ENCODE measurements at regions not wholly inside any gene's neighbourhood (a gene's known extent, or its start where the extent isn't known, plus 50 kb on each side); places are given as distances from the start of the nearest gene placed in this dataset.

DNA sequence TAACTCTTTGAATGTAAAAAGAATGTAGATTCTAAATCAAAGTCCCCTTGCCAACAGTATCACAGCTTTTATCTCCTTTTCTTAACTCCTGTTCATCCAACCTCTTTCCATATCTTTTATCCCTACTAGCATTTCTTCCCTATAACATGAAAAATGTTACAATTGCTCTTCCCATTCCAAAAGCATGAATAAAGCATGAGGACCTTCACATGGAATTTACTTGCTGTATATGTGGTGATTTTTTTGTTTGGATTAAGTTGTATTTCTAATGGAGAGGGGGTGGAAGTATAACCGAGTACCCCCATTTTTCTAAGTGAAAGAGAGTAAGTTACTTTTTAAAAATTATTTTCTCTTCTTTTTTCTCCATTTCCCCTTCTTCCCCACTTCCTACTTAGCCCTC lies 94.9 kb upstream of the RBBP8 start:
- DNase-seq (ENCODE audit: extremely low read depth in 1 of 2, low read depth in 1 of 2) = no peak

DNA sequence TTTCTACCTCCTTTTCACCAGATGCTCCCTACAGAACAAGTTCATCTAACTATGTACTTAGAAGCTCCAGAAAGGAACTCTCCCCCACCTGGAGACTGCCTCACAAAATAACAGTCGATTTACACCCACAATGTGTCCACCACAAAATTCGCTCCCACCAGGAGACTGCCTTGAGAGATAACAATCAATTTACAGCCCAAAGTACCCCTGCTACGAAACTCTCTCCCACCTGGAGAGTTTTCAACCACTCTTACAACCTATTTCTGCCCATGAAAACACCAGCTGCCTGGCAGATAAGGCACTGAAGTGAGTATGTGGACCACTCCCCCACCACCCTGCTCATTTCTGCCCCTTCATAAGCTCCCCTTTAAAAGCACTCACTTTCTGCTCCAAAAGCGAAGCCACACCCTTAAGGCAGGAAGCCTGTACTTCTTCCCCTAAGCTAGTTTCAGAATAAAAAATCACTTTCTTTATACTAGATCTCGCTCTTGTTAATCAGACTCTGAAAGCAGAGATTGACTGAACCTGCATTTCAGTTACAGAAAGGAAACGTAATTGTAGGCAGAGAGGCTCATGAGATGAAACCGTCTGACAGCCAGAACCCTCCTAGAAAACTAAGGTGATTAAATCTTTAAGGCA lies 94.4 kb upstream of the RBBP8 start:
- no peak for DNase-seq (ENCODE audit: extremely low read depth in 1 of 2, low read depth in 1 of 2)

DNA sequence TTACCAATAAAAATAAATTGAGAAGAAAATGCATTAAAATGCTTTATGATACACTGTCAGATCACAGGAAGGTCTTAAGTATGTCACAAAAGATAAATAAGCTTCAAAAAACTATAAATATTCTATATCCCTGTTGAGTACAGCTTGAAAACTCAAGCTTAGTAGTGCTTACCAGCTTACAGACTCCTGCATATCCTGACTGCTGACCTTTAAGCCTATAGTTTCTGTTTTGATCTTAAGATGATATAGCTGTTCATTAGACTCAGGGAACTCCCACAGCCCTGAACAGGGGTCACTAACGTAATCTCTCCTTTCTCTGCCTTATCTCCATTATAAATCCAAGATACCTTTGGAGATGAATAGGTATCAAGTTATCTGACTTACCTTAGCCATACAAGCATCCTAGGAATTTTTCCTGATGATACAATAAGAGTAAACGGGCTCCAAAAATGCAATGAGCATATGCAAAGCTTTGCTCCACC lies 93.7 kb upstream of the RBBP8 start:
- no peak for DNase-seq (ENCODE audit: extremely low read depth in 1 of 2, low read depth in 1 of 2)

DNA sequence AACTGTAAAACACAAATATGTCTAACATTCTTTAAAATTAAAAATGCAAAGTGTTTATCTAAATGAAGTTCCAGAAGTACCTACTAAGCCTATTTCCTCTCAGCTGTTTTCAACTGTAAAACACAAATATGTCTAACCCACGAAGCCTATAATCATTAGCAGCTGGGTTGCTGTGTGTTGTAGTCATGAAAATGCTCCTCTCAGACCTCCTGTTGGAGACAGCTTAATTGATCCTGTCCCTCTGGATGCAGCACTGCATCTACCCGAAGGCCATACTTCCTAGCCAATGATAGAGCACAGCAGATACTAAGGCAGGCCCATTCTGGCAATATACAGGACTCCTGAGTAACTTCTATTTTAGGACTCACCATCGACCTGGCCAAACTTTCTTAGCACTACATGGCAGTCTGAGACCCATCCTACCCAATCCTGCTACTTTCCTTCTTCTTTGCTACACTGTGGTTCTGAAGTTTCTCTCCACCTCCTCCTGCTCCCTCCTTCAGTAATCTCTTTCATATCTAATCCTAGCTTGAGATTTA lies 92.5 kb upstream of the RBBP8 start:
- DNase-seq (ENCODE audit: extremely low read depth in 1 of 2, low read depth in 1 of 2) = no peak

DNA sequence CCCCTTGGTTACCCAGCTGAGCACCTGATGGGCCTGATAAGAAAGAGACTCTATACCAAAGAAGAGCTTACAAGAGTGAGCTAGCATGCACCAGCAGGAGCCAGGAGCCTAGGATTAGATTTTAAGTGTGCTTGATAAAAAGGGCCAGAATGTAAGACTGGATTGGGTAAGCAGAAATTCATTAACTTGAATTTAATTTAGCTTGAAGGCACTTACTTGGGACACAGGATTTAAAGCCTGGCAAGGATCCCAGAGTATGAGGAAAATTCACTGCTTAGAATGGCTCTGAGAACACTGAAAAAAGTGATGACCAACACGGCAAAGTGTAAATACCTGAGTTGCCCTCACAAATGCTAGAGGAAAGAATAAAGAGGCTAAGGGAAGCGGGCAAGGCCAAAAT lies 91.3 kb upstream of the RBBP8 start:
- no peak for DNase-seq (ENCODE audit: extremely low read depth in 1 of 2, low read depth in 1 of 2)

DNA sequence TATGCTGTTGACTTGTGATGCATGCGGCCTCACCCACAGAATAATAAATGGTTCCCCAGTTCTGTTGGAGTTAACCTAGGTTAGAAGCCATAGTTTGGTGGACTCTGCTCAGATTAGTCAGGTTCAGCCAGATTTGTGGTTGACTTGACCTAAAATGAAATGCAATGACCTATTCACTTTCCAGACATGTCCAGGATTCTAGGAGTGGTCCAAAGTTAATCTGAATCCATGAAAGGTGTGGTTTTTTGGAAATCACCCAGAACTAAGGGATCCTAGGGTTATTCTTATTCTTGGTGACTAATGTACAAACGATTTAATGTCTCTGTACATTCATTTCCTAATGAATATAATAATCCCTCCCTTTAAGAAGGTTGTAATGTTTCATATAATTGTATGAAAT lies 88.9 kb upstream of the RBBP8 start:
- DNase-seq (ENCODE audit: extremely low read depth in 1 of 2, low read depth in 1 of 2) = no peak

DNA sequence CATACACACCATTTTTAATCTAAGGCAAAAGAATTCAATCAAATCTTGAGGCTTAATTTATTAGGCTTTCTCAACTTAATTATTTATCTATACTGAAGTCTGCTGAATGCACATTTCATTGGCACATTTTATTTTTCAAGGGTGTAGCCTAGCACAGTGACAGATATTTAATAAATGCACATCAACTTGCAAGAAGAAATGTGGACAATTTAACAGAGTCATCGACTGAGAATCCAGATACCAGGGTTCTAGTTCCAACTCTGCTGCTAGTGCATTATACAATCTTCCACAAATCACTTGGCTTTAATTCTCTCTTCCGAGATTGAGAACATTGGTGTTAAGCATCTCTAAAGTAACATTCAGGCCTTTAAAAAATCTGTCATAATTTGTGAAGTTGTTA lies 88.5 kb upstream of the RBBP8 start:
- DNase-seq (ENCODE audit: extremely low read depth in 1 of 2, low read depth in 1 of 2) = no peak

DNA sequence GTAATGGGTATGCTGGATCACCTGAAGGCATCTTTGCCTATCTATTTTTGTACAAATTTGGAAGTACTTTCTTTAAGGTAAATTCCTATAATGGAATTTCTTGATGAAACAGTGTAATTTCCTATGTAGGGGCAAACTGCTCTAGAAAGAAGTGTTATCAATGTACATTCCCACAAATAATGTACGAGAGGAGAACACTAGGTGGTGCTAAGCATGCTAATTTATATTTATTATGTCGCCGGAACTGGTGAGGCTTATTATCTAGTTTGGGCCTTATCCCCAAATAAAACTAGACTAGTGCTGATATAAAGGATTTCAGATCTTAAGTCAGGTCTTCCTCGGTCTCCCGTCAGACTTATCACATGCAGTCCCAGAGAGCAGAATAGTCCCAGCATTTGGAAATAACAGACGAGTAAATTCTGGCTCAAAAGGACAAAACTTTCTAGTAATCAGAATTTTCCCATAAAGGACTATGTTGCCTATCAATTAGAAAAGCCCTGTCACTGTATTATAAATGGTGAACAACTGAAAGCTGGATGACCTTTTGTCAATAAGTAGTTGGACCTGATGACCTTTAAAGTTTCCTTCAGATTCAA lies 86.9 kb upstream of the RBBP8 start:
- DNase-seq (ENCODE audit: extremely low read depth in 1 of 2, low read depth in 1 of 2) = no peak

DNA sequence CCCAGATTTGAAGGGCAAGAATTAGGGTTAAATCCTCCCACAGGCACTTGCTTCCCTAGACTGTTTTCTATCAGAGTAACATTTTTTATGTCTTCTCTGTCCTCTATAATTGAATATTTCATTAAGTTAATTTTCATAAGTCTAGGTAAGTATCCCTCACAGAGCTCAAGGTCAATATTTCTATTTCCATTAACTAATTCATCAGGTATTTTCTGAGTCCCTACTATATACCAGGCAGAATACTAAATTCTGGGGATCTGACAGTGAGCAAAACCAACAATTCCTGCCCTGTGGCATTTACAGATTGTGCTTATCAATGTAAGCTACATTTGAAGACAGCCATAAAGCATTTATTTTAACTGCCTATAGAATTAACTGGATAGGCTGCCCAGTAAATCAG lies 86.4 kb upstream of the RBBP8 start:
- DNase-seq (ENCODE audit: extremely low read depth in 1 of 2, low read depth in 1 of 2) = no peak

DNA sequence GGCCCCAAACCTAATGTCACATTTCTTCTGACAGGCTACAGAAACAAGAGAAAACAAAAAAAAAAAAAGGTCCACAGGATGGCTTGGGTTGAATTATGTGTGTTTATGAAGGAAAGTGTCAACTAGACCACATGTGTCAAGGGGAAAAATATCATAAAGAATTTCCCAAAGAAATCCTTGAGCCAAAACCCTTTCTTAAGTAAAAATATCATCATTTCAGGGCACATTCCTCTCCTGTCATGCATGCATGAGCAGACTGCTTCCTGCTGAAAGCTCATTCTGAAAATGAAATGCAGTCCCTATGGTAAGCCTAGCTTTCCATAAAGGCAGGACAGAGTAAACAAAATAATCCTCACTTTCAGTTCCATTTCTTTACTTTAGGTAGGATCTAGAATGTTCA lies 85.7 kb upstream of the RBBP8 start:
- no peak for DNase-seq (ENCODE audit: extremely low read depth in 1 of 2, low read depth in 1 of 2)

DNA sequence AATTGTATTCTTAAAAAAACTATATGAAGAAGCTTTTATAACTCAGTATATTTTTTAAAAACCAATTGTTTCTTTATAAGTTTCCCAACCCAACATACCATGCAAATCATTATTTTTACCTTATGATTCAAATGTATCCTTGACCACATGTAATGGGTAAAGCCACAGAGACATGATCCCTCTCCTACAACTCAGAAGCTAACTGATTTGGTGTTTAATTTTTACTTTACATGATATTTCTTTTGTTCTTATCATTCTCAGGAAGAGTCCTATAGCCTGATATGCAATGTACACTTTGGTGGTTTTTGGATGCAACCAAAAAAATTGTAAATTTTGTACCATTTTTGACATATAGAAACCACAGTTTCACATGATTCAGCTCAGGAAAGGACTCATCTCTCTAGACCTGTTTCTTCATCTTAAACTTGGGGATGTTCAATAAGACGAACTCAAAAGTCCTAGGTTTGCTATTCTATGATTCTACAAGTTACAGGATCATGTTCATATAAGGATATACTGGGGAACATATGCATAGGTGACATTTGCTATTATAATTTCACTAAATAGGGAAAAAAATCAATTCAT lies 85.2 kb upstream of the RBBP8 start:
- no peak for DNase-seq (ENCODE audit: extremely low read depth in 1 of 2, low read depth in 1 of 2)

DNA sequence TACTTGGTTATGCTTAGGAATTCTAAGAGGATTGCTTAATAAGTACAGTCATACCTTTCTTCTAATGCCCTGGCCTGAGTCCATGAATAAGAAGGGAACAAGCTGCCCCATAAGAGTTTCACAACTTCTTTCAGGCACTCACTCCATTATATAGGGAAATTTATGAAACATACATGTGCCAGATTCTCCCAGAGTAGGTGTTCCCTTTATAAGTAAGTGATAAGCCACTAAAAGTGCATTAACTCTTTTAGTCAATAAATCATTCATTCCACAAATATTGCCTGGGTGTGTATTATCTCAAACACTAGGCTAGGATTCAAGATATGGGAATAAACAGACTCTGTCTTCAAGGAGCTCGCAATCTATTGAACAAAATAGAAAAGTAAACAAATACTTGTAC lies 84.5 kb upstream of the RBBP8 start:
- no peak for DNase-seq (ENCODE audit: extremely low read depth in 1 of 2, low read depth in 1 of 2)

DNA sequence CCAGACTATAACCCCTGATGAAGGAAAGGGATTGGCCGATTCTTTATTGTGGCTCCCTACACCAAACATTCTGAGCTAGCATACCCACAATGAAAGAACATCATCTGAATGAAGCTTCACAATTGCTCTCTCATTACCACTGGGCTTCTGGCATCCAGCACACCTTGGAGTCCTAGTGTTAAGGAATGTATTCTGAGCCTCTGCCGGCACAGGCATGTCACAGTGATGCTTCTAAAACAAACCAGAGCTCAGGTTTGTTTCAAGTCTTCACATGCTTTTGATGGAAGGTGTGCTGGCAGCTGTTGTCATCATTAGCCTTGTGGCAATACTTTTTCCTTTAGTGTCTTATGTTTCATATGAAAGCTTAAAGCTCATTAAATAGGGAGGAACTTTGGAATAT lies 76.3 kb upstream of the RBBP8 start:
- DNase-seq (ENCODE audit: extremely low read depth in 1 of 2, low read depth in 1 of 2) = no peak

DNA sequence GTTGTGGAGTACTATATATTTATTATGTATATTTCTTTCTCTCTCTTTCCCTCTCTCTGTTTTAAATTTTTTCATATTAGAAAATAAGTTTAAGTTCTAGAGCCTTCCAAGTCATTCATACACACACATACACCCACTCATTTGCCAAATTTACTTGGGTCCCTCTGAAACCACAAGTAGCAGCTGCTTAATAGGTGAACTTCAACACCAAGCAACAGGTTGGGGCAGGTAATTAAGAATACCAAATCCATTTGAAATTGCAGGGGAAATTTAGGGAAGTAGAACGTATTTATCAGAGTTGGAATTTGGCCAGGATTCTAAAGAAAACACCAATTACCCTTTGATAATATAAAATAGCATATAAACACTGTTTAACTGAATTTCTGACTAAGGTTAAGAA lies 75.0 kb upstream of the RBBP8 start:
- DNase-seq (ENCODE audit: extremely low read depth in 1 of 2, low read depth in 1 of 2) = no peak

DNA sequence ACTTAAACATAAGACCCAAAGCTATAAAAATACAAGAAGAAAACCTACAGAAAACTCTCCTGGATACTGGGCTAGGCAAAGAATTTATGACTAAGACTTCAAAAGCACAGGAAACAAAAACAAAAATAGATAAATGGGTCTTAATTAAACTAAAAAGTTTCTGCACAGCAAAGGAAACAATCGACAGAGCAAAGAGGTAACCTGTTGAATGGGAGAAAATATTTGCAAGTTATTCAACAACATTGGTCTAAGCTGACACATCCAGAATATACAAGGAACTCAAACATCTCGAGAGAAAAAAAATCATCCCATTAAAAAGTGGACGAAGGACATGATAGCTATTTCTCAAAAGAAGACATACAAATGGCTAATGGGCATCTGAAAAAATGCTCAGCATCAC lies 72.3 kb upstream of the RBBP8 start:
- no peak for DNase-seq (ENCODE audit: extremely low read depth in 1 of 2, low read depth in 1 of 2)

DNA sequence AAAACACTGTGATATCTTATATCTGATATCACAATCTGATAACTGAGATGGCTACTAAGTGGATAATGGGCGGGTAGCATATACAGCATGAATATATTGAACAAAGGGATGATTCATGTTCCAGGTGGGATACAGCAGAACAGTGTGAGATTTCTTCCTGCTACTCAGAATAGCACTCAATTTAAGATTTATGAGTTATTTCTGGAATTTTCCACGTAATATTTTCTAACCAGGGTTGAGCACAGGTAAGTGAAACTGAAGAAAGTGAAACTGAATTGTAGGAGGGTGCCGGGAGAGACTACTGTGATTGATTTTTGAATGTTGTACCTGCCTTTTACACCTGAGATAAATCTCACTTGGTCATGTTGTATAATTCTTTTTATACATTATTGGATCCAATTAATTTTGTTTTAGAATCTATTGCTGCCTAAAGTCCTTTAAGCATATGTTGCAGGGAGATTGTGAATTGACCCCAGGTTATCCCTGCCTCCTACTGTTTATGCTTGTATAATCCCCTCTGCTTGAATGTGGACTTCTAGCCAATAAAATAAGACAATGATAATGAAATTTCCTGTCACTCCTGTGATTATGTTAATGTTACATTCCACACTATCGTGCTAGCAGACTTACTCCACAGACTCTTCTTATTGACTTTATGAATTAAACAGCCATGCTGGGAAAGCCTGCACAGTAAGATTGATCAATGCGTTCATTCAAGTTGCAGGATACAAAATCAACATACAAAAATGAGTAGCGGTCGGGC lies 67.6 kb upstream of the RBBP8 start:
- no peak for DNase-seq (ENCODE audit: extremely low read depth in 1 of 2, low read depth in 1 of 2)

DNA sequence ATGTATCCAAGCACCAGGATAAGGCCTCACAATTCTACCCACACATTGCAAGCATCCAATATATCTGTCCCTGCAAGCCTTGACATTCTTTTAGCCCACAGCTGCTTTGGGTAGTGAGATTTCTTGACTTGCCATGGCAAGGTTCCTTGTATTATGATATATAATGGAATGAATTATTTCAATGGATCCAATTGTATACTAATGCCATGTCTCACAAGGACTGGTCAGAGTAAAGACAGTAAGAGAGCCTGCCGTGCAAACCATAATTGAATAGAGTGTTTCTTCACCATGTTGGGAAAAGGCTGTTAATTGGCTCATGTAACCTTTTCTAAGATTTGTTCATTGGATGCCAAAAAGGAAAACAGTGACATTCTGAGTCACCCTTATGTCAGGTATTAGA lies 64.3 kb upstream of the RBBP8 start:
- no peak for DNase-seq (ENCODE audit: extremely low read depth in 1 of 2, low read depth in 1 of 2)

DNA sequence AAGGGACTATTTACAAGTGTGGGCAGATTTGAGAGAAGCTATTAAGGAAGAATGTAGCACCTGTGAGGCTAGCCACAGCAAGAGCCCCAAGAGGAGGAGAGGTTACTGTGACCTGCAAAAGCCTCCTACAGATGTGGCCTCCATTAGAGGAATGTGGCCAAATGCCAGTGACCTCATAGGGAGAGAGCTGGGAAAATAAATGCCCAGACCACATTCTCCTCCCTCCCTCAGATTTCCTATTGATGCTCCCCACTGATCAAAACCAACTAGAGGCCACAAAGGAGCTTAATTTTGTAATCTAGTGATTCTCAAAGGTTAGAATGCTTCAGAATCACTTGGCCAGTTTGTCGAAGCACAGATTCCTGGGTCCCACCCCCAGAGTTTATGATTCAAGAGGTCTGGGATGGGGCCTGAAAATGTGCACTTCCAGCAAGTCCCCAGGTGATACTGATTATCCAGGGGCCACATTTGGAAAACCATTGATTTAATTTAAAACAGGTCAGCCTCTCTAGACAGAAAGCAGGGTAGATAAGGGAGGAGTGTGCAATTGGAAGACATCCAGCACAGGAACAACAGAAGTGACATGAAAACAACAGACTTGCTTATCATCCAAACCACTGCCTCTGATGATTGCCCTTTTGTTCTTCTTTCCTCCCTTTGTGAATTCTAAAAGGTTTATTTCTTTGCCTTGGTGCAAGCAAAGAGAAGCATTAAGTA lies 61.2 kb upstream of the RBBP8 start:
- no peak for DNase-seq (ENCODE audit: extremely low read depth in 1 of 2, low read depth in 1 of 2)

DNA sequence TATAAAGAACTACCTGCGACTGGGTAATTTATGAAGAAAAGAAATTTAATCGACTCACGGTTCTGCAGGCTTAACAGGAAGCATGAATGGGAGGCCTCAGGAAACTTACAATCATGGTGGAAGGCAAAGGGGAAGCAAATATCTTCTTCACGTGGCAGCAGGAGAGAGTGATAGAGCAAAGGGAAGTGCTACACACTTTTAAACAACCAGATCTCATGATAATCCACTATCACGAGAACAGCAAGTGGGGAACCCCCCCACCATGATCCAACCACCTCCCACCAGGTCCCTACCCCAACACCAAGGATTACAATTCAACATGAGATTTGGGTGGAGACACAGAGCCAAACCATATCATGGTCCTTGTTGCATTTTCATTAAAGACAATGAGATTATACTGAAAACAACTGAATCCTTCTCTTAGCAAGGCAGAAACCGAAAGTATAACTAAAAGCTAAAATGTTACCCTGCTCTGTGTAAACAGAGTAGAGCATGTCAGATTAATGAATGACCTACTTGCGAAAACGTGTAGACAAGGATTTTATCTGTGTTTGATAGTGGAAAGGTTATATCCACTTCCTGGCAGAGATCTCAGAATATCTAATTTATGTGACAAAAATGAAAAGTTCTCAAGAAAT lies 60.1 kb upstream of the RBBP8 start:
- DNase-seq (ENCODE audit: extremely low read depth in 1 of 2, low read depth in 1 of 2) = no peak

DNA sequence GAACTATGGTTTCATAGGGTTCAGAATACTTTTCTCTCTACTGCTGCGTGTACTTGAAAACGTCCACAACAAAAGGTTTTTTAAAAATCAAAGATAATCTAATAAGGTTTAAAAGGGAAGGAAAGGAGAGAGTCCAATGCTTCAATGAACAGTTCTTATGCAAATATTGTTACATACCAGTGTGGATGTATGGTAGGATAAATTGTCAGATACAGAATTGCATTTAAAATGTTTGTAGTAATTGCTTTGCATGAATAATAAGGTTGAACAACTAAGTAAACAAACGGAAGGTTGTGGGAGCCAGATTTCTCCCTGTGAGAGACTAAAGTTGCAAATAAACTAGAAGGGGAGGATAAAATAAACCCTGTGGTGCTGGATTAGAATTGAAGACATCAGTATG lies 53.8 kb upstream of the RBBP8 start:
- no peak for DNase-seq (ENCODE audit: extremely low read depth in 1 of 2, low read depth in 1 of 2)

DNA sequence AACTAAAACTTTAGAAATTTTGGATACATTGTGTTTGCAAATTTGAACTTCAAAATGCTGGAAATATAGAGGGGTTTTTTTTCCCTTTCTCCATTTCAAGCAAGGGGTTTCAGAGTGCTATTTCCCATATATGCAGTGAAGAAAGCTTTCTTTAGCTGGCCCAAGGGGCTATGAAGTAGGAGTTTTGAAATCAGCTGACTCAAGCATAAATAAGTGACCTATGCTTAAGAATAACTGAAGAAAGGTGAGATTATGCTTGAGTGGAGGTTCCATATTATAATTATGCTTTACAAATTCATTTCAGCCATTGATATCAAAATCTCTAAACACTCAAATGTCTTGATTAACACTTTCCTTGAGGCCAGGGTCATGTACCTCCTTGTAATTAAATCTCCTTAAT lies 51.0 kb upstream of the RBBP8 start:
- no peak for DNase-seq (ENCODE audit: extremely low read depth in 1 of 2, low read depth in 1 of 2)

Data from stimulated activated CD8-positive, alpha-beta memory T cell treated with anti-CD3 and anti-CD28 coated beads, Interleukin-7, amount 100 ng/mL, for 48 hours (primary cell).